Ishikawa (cell line): ENCODE measurements at regions not wholly inside any gene's neighbourhood (a gene's known extent, or its start where the extent isn't known, plus 50 kb on each side); places are given as distances from the start of the nearest gene placed in this dataset.

Source experiments
- CEBPB ChIP-seq: IDR thresholded peaks from 2 replicates; pipeline ENCODE4 v1.6.1; 2012
- EGR1 ChIP-seq: IDR thresholded peaks from 2 replicates; pipeline ENCODE4 v1.6.1; 2012
- EP300 ChIP-seq: IDR thresholded peaks from 2 replicates; pipeline ENCODE4 v1.6.1; 2012; ENCODE audit warnings: borderline replicate concordance
- FOXM1 ChIP-seq: IDR thresholded peaks from 2 replicates; pipeline ENCODE4 v1.6.1; 2012; ENCODE audit warnings: low read depth, borderline replicate concordance
- MAX ChIP-seq: IDR thresholded peaks from 2 replicates; pipeline ENCODE4 v1.6.1; 2012
- NFIC ChIP-seq: IDR thresholded peaks from 2 replicates; pipeline ENCODE4 v1.6.1; 2012
- RAD21 ChIP-seq: IDR thresholded peaks from 2 replicates; pipeline ENCODE4 v1.6.1; 2012; ENCODE audit warnings: low read depth
- REST ChIP-seq: IDR thresholded peaks from 2 replicates; pipeline ENCODE4 v1.6.1; 2012; ENCODE audit warnings: low read depth, mild to moderate bottlenecking
- TAF1 ChIP-seq: IDR thresholded peaks from 2 replicates; pipeline ENCODE4 v1.6.1; 2012; ENCODE audit warnings: low read depth, mild to moderate bottlenecking
- TCF12 ChIP-seq: IDR thresholded peaks from 2 replicates; pipeline ENCODE4 v1.6.1; 2012; ENCODE audit warnings: low read depth
- TEAD4 ChIP-seq: IDR thresholded peaks from 2 replicates; pipeline ENCODE4 v1.6.1; 2012
- USF1 ChIP-seq: IDR thresholded peaks from 2 replicates; pipeline ENCODE4 v1.6.1; 2012
- YY1 ChIP-seq: IDR thresholded peaks from 2 replicates; pipeline ENCODE4 v1.6.1; 2012; ENCODE audit warnings: low read depth

- TF ChIP-seq YY1 (no peak), NFIC (no peak), EGR1 (no peak), RAD21 (no peak), MAX (no peak), CEBPB (no peak), REST (no peak), USF1 (no peak), TAF1 (no peak), TCF12 (no peak), TEAD4 (no peak), FOXM1 (no peak), EP300 (no peak)
Observed at GRCh38 chr4:114512595-114513295, 85.9 kb upstream of the UGT8 start.
